ENCODE measurements at regions not wholly inside any gene's neighbourhood (a gene's known extent, or its start where the extent isn't known, plus 50 kb on each side); places are given as distances from the start of the nearest gene placed in this dataset.

GRCh38 chr4:123866796-123867195, 470.2 kb downstream of the SPRY1 start:
- Histone ChIP-seq H3K27ac (ENCODE audit: low read depth, low read length) (no peak overlapping the region), H3K79me2 (ENCODE audit: control insufficient read depth, low read length) (no peaks in the 10 kb centered on the region), H3F3A (ENCODE audit: control insufficient read depth, insufficient read depth) (no peaks in the 10 kb centered on the region), H3K36me3 (ENCODE audit: control insufficient read depth, low read length) (no peaks in the 10 kb centered on the region), H3K9me3 (ENCODE audit: control insufficient read depth, insufficient read depth, low read length) (no peaks in the 10 kb centered on the region), H3K4me2 (ENCODE audit: low read length) (no peak overlapping the region), H3K27me3 (ENCODE audit: control insufficient read depth, low read length) (no peaks in the 10 kb centered on the region), H3K4me3 (ENCODE audit: low read length) (no peak overlapping the region), H3K4me1 (ENCODE audit: control insufficient read depth, low read length) (no peaks in the 10 kb centered on the region), H4K20me1 (ENCODE audit: control insufficient read depth, insufficient read depth, low read depth, low read length) (no peaks in the 10 kb centered on the region), H3K9me2 (replicated peaks; ENCODE audit: control insufficient read depth, low read length) (no peaks in the 10 kb centered on the region)
- no peak for TF ChIP-seq EZH2phosphoT487 (IDR thresholded peaks at IDR 0.05; ENCODE audit: borderline replicate concordance, low read length)
- TF ChIP-seq, protein P1, sequence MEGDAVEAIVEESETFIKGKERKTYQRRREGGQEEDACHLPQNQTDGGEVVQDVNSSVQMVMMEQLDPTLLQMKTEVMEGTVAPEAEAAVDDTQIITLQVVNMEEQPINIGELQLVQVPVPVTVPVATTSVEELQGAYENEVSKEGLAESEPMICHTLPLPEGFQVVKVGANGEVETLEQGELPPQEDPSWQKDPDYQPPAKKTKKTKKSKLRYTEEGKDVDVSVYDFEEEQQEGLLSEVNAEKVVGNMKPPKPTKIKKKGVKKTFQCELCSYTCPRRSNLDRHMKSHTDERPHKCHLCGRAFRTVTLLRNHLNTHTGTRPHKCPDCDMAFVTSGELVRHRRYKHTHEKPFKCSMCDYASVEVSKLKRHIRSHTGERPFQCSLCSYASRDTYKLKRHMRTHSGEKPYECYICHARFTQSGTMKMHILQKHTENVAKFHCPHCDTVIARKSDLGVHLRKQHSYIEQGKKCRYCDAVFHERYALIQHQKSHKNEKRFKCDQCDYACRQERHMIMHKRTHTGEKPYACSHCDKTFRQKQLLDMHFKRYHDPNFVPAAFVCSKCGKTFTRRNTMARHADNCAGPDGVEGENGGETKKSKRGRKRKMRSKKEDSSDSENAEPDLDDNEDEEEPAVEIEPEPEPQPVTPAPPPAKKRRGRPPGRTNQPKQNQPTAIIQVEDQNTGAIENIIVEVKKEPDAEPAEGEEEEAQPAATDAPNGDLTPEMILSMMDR (IDR thresholded peaks at IDR 0.05; ENCODE audit: low read depth, low read length, poor library complexity, severe bottlenecking), result no peak

DNA sequence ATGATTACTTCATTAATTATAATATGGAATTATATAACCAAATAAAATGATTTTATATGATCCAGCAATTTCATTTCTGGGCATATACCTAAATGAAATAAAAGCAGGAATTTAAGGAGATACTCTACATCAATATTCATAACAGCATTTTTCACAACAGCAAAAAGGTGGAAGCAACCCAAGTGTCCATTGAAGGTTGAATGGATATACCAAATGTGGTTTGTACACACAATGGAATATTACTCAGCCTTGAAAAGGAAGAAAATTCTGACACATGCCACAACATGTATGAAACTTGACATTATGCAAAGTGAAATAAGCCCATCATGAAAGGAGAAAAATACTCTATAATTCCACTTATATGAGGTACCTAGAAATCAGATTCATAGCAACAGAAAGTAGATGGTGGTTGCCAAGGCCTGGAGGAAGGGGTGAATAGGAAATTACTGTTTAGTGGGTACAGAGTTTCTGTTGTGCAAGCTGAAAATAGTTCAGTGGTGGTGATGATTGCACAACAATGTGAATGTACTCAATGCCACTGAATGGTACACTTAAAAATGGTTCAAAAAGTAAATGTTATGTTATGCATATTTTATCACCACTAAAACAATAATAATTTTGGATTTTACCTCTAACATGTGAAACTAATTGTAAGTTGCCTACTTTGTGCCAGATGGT, 471.5 kb downstream of the SPRY1 start:
- Histone ChIP-seq H3K27ac (ENCODE audit: low read depth, low read length) (no peak overlapping the region), H3F3A (ENCODE audit: control insufficient read depth, insufficient read depth) (no peaks in the 10 kb centered on the region), H3K9me2 (replicated peaks; ENCODE audit: control insufficient read depth, low read length) (no peaks in the 10 kb centered on the region), H4K20me1 (ENCODE audit: control insufficient read depth, insufficient read depth, low read depth, low read length) (no peaks in the 10 kb centered on the region), H3K4me3 (ENCODE audit: low read length) (no peak overlapping the region), H3K4me2 (ENCODE audit: low read length) (no peak overlapping the region), H3K9me3 (ENCODE audit: control insufficient read depth, insufficient read depth, low read length) (no peaks in the 10 kb centered on the region), H3K27me3 (ENCODE audit: control insufficient read depth, low read length) (no peaks in the 10 kb centered on the region), H3K79me2 (ENCODE audit: control insufficient read depth, low read length) (no peaks in the 10 kb centered on the region), H3K36me3 (ENCODE audit: control insufficient read depth, low read length) (no peaks in the 10 kb centered on the region), H3K4me1 (ENCODE audit: control insufficient read depth, low read length) (no peaks in the 10 kb centered on the region)
- TF ChIP-seq, protein P1 (IDR thresholded peaks at IDR 0.05; ENCODE audit: low read depth, low read length, poor library complexity, severe bottlenecking), result no peak
- TF ChIP-seq EZH2phosphoT487 (IDR thresholded peaks at IDR 0.05; ENCODE audit: borderline replicate concordance, low read length), result no peak

DNA sequence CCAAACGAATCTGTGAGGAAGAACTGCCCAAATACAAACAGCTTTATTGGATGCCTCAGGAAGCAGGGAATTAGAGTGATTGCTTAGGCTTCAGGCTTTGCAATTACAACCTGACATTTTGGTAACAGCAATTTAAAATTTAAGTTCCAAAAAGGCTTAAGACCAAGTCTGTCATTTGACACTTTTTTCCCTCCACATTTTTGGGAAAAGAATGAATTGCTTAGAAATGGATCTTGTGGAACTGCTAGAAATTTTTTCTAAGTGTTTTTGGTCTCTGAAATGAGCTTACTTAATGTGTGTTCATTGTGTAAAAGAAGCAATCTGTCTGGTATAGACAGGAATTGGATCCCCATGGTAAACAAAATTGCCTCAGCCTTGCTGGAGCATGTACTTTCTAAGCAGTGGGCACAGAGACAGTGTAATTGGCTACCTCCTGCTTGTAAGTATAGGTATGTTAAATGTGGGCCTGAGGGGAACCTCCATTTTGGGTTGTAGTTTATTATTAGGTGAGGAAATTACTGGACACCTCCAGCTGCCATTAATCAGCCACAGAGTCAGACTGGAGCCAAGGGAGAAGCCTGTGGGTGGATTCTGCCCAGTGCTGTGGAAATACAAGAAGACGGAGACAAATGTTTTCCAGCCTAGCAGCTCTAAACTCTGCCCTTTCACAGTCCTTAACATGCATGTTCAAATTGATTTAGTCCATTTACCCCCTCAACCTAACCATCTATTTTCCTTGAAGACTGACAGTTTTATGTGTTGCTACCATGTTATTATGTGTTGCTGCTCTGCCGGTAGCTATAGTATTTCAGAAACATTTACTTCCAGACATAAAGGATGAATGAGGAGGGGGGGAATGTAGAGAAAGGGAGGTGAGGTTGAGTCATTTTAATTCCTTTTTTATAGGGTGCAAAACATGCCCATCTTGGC, 473.0 kb downstream of the SPRY1 start:
- Histone ChIP-seq H3K27ac (ENCODE audit: low read depth, low read length) (no peak overlapping the region), H4K20me1 (ENCODE audit: control insufficient read depth, insufficient read depth, low read depth, low read length) (no peaks in the 10 kb centered on the region), H3K4me1 (ENCODE audit: control insufficient read depth, low read length) (no peaks in the 10 kb centered on the region), H3K36me3 (ENCODE audit: control insufficient read depth, low read length) (no peaks in the 10 kb centered on the region), H3K4me2 (ENCODE audit: low read length) (no peak overlapping the region), H3K9me3 (ENCODE audit: control insufficient read depth, insufficient read depth, low read length) (no peaks in the 10 kb centered on the region), H3K9me2 (replicated peaks; ENCODE audit: control insufficient read depth, low read length) (no peaks in the 10 kb centered on the region), H3K27me3 (ENCODE audit: control insufficient read depth, low read length) (no peaks in the 10 kb centered on the region), H3F3A (ENCODE audit: control insufficient read depth, insufficient read depth) (no peaks in the 10 kb centered on the region), H3K79me2 (ENCODE audit: control insufficient read depth, low read length) (no peaks in the 10 kb centered on the region), H3K4me3 (ENCODE audit: low read length) (no peak overlapping the region)
- TF ChIP-seq, protein P1 (IDR thresholded peaks at IDR 0.05; ENCODE audit: low read depth, low read length, poor library complexity, severe bottlenecking), result no peak
- no peak for TF ChIP-seq EZH2phosphoT487 (IDR thresholded peaks at IDR 0.05; ENCODE audit: borderline replicate concordance, low read length)

All from DOHH2 (cell line).